Breast epithelium (tissue), 3 donors: ENCODE measurements at regions not wholly inside any gene's neighbourhood (a gene's known extent, or its start where the extent isn't known, plus 50 kb on each side); places are given as distances from the start of the nearest gene placed in this dataset.

Experiments
- CTCF ChIP-seq, 3 donors: fragments of 450-650 bp; IDR thresholded peaks; one replicate each; pipeline ENCODE4 v1.5.1; 2016 to 2017; ENCODE audit warnings: antibody characterized with exemption in 3 of 3, mild to moderate bottlenecking in 3 of 3, moderate library complexity in 3 of 3
- POLR2A ChIP-seq: fragments of 450-650 bp; IDR thresholded peaks from one replicate; pipeline ENCODE4 v1.6.1; 2016; ENCODE audit warnings: antibody characterized with exemption, mild to moderate bottlenecking, moderate library complexity
- POLR2AphosphoS5 ChIP-seq, 3 donors: sonication (generic); formaldehyde crosslinking; IDR thresholded peaks; one replicate each; pipeline ENCODE4 v1.6.1; 2017; ENCODE audit warnings: antibody characterized with exemption in 3 of 3

GRCh38 chr13:63517371-63517770, 2101.7 kb upstream of the PCDH20 start:
- no peak for TF ChIP-seq CTCF (IDR thresholded peaks at IDR 0.05)
- TF ChIP-seq POLR2A: no peak
- no peak for TF ChIP-seq POLR2AphosphoS5 (IDR thresholded peaks at IDR 0.05)
